HepG2 (cell line): ENCODE measurements at regions not wholly inside any gene's neighbourhood (a gene's known extent, or its start where the extent isn't known, plus 50 kb on each side); places are given as distances from the start of the nearest gene placed in this dataset.

ENCODE experiments used
- ATAC-seq: fragments of 200-7000 bp; cut with Tn5 transposase; 3 replicates; pipeline ENCODE4 v1.9.1; 2020; ENCODE audit warnings: mild to moderate bottlenecking, moderate library complexity
- BruUV-seq: library from RNA; stranded (reverse); fragments of 400-500 nt; replicated peaks from 2 replicates; lab custom pipeline; 2021; lab: Mats Ljungman, UMichigan
- CTCF ChIA-PET: fragments of 300-600 bp; formaldehyde crosslinking; extraction: SDS; loops from one replicate; lab custom pipeline; 2021; ENCODE audit warnings: low total read pairs, inconsistent platforms, low intra/inter-chr PET ratio; lab: Yijun Ruan, JAX
- POLR2A ChIA-PET: fragments of 350-600 bp; sonication (Branson Sonifier 250); formaldehyde crosslinking; loops from one replicate; lab custom pipeline; 2020; ENCODE audit warnings: antibody characterized with exemption, inconsistent platforms; lab: Yijun Ruan, JAX
- DNase-seq: peaks from one replicate; pipeline ENCODE4 v3.0.0-alpha.2; 2015; ENCODE audit warnings: low spot score
- FAIRE-seq: peaks from 3 replicates; lab custom pipeline; 2011; peaks lifted over from hg19 to GRCh38; lab: Jason Lieb, UNC
- H2AFZ ChIP-seq: one replicate; pipeline ENCODE4 v1.6.1; 2011; ENCODE audit warnings: low read length, inconsistent platforms
- H3K27ac ChIP-seq: fragments of 300-600 bp; 3 replicates; pipeline ENCODE4 v1.8.0; 2011; ENCODE audit warnings: mixed run types, mild to moderate bottlenecking, mixed read lengths, low read length, inconsistent platforms; ENCODE audit not compliant: insufficient read depth; ENCODE audit errors: extremely low read length
- H3K27me3 ChIP-seq, 2 experiments: fragments of 200-600 bp in 1 of 2; 2 replicates in 1 of 2; 3 replicates in 1 of 2; pipeline versions ENCODE4 v1.6.0 to v1.8.0; 2011; ENCODE audit warnings: low read length in 2 of 2, mild to moderate bottlenecking in 2 of 2, moderate library complexity in 2 of 2, inconsistent platforms in 1 of 2; ENCODE audit not compliant: insufficient read depth in 2 of 2, control insufficient read depth in 1 of 2
- H3K36me3 ChIP-seq, 2 experiments: fragments of 200-600 bp in 1 of 2; replicated peaks in 1 of 2; 2 replicates in 1 of 2; 3 replicates in 1 of 2; pipeline versions ENCODE4 v1.5.1 to v1.8.0; 2011; ENCODE audit warnings: low read length in 2 of 2, inconsistent platforms in 1 of 2; ENCODE audit not compliant: insufficient read depth in 2 of 2, control insufficient read depth in 1 of 2
- H3K4me1 ChIP-seq: 2 replicates; pipeline ENCODE4 v1.5.1; 2012; ENCODE audit warnings: low read length, inconsistent platforms; ENCODE audit not compliant: insufficient read depth
- H3K4me2 ChIP-seq: 2 replicates; pipeline ENCODE4 v1.6.0; 2011; ENCODE audit warnings: low read depth, low read length, inconsistent platforms
- H3K4me3 ChIP-seq, 3 experiments: fragments of 200-600 bp in 1 of 3; sonication (generic), shearing (Covaris generic) in 1 of 3; replicated peaks in 1 of 3; 2 replicates each; pipeline ENCODE4 v1.5.1; 2011 to 2016; ENCODE audit warnings: low read length in 3 of 3, inconsistent platforms in 2 of 3, low read depth in 2 of 3, mild to moderate bottlenecking in 2 of 3, control low read depth in 1 of 3, mixed read lengths in 1 of 3; ENCODE audit not compliant: insufficient read depth in 1 of 3
- H3K79me2 ChIP-seq: one replicate; pipeline ENCODE4 v1.6.1; 2011; ENCODE audit warnings: low read length, inconsistent platforms; ENCODE audit not compliant: insufficient read depth
- H3K9ac ChIP-seq: 2 replicates; pipeline ENCODE4 v1.6.0; 2011; ENCODE audit warnings: mild to moderate bottlenecking, low read depth, low read length, inconsistent platforms; ENCODE audit not compliant: insufficient read depth
- H3K9me3 ChIP-seq: 2 replicates; pipeline ENCODE4 v1.5.1; 2012; ENCODE audit warnings: mild to moderate bottlenecking, low read length
- H4K20me1 ChIP-seq: 2 replicates; pipeline ENCODE4 v1.6.0; 2011; ENCODE audit warnings: inconsistent platforms, mild to moderate bottlenecking, low read length, moderate library complexity; ENCODE audit not compliant: insufficient read depth
- HES4 ChIP-seq: sonication (generic); formaldehyde crosslinking; IDR thresholded peaks from 2 replicates; pipeline ENCODE4 v1.9.0; 2021; ENCODE audit warnings: mild to moderate bottlenecking, missing genetic modification reagents, borderline replicate concordance
- KAT2B ChIP-seq: fragments of 150-350 bp; IDR thresholded peaks from 2 replicates; pipeline ENCODE4 v1.6.1; 2014; ENCODE audit warnings: low read depth, low read length, borderline replicate concordance
- RAD21 ChIP-seq: fragments of 450-650 bp; formaldehyde crosslinking; IDR thresholded peaks from 2 replicates; pipeline ENCODE4 v1.5.0; 2020; ENCODE audit warnings: mild to moderate bottlenecking
- TEAD3 ChIP-seq: optimal IDR thresholded peaks from 2 replicates; pipeline ENCODE3; 2016; ENCODE audit warnings: borderline replicate concordance
- ZBTB38 ChIP-seq: sonication (generic); formaldehyde crosslinking; IDR thresholded peaks from 2 replicates; pipeline ENCODE4 v1.5.1; 2020; ENCODE audit warnings: mild to moderate bottlenecking, missing genetic modification reagents
- ZNF230 ChIP-seq: sonication (generic); formaldehyde crosslinking; IDR thresholded peaks from 2 replicates; pipeline ENCODE4 v1.4.0; 2020; ENCODE audit warnings: mild to moderate bottlenecking, missing genetic modification reagents
- ZNF501 ChIP-seq: sonication (generic); formaldehyde crosslinking; IDR thresholded peaks from 2 replicates; pipeline ENCODE4 v1.5.1; 2020; ENCODE audit warnings: mild to moderate bottlenecking, moderate library complexity, missing genetic modification reagents
- WGBS: methylation state at CpG from one replicate; pipeline ENCODE4 v1.1.6; 2017; ENCODE audit warnings: low lambda C conversion rate; 5-methylcytosine and 5-hydroxymethylcytosine counted together
- in situ Hi-C: cut with HindIII; loops from 2 replicates; pipeline ENCODE4 v1.10.0; 2017; ENCODE audit warnings: low pct_unique_long_range_greater_than_20kb; ENCODE audit not compliant: extremely low pct_ligation_motif_present
- intact Hi-C: fragments of 100-400 bp; cut with micrococcal nuclease; formaldehyde crosslinking; loops from one replicate; pipeline ENCODE4 v1.10.0; 2022; ENCODE audit not compliant: unreplicated experiment
- TF ChIP-seq, protein P1 (sequence below): sonication (generic); formaldehyde crosslinking; IDR thresholded peaks from 2 replicates; pipeline ENCODE4 v1.4.0; 2020; ENCODE audit warnings: missing genetic modification reagents; ENCODE audit errors: not compliant biosample characterization
- TF ChIP-seq, protein P2 (sequence below): sonication (generic); formaldehyde crosslinking; IDR thresholded peaks from 2 replicates; pipeline ENCODE4 v1.4.0; 2020; ENCODE audit warnings: missing genetic modification reagents, low read depth, mild to moderate bottlenecking, borderline replicate concordance

DNA sequence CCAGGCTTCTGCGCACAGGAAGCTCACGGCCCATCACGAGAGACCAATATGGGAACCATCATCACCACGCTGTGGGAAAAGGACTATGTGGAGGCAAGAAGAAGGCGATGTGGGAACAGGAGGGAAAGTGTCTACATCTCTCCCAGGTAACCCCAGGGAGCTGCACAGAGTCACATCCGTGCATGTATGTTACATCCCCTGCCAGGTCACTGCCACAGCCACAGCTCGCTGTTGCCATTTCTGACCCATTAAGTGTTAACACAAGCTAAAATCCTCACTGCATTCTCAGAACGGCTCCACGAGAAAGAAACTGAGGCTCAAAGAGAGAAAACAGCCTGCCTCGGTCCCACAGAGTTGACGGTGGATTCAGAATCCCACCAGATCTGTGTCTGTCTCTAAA is 319.1 kb downstream of the FOXL1 start:
- Histone ChIP-seq H2AFZ (no peak overlapping the region), H4K20me1 (no peaks in the 10 kb centered on the region), H3K36me3 (no peaks in the 10 kb centered on the region), H3K27me3 (peaks cover 6 to 48% of the 10 kb centered on the region in 2 experiments), H3K9ac (no peak overlapping the region), H3K9me3 (no peaks in the 10 kb centered on the region), H3K79me2 (no peaks in the 10 kb centered on the region), H3K4me1 (no peaks in the 10 kb centered on the region), H3K4me2 (no peak overlapping the region), H3K4me3 (no peak overlapping the region), H3K27ac (no peak overlapping the region)
- ChIA-PET POLR2A (no interaction called here), CTCF (no interaction called here)
- DNase-seq (no peak), FAIRE-seq (no peak), ATAC-seq (no peak)
- BruUV-seq = no TSS peak
- intact Hi-C loops = no loop called here
- 24% methylated on average over 11 of the region's 11 CpGs for WGBS
- TF ChIP-seq KAT2B (no peak), ZNF501 (CRISPR knock-in tag) (no peak), RAD21 (CRISPR knock-in tag) (no peak), ZBTB38 (CRISPR knock-in tag) (no peak)
- TF ChIP-seq, protein P1, sequence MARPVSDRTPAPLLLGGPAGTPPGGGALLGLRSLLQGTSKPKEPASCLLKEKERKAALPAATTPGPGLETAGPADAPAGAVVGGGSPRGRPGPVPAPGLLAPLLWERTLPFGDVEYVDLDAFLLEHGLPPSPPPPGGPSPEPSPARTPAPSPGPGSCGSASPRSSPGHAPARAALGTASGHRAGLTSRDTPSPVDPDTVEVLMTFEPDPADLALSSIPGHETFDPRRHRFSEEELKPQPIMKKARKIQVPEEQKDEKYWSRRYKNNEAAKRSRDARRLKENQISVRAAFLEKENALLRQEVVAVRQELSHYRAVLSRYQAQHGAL (CRISPR knock-in tag) = no peak
- TF ChIP-seq, protein P2, sequence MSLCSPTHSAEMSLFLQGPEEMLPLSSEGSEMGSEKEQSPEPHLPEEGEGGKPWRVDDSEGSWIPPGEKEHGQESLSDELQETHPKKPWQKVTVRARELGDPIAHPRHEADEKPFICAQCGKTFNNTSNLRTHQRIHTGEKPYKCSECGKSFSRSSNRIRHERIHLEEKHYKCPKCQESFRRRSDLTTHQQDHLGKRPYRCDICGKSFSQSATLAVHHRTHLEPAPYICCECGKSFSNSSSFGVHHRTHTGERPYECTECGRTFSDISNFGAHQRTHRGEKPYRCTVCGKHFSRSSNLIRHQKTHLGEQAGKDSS (CRISPR knock-in tag) = no peak
- in situ Hi-C loops = no loop called here

DNA sequence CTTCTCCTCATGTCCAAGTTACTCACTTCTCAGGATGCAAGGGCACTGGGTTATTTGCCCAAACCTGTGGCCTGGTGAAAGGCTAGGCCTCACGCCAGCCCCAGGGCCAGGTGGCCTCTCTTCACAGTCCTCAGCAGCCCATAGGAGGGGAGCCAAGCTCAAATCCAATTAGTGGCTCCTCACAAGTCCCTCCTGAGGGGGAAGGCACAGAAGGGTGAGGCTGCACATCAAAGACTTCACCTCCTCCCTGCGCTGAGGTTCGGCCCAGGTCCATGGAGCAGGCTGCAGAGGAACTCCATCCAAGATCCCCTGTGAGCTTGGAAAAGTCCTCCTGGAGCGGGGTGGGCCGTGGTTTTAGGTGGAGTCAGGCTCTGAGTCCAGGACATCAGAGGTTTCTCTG is 320.0 kb downstream of the FOXL1 start:
- H3K4me3 ChIP-seq = no peak overlapping the region
- H3K4me2 ChIP-seq = no peak overlapping the region
- no peak for DNase-seq
- H3K4me1 ChIP-seq = no peaks in the 10 kb centered on the region
- in situ Hi-C loops = no loop called here
- no peaks in the 10 kb centered on the region for H3K36me3 ChIP-seq
- intact Hi-C loops = no loop called here
- TF ChIP-seq TEAD3 (no peak), ZNF230 (CRISPR knock-in tag) (no peak), HES4 (CRISPR knock-in tag) (no peak)
- TF ChIP-seq, all 625 proteins: peak for 0
- Histone ChIP-seq H4K20me1 (no peaks in the 10 kb centered on the region), H3K27me3 (peaks cover 6 to 48% of the 10 kb centered on the region in 2 experiments), H3K9me3 (no peaks in the 10 kb centered on the region), H3K9ac (no peak overlapping the region), H3K79me2 (no peaks in the 10 kb centered on the region), H3K27ac (no peak overlapping the region), H2AFZ (no peak overlapping the region)
- no peak for FAIRE-seq
- WGBS = no CpG with 5 or more reads among the region's 5 CpGs
- CTCF ChIA-PET = no interaction called here
- no peak for ATAC-seq
- POLR2A ChIA-PET = no interaction called here
- BruUV-seq = no TSS peak
